Epithelial cell of esophagus (primary cell): ENCODE measurements at regions not wholly inside any gene's neighbourhood (a gene's known extent, or its start where the extent isn't known, plus 50 kb on each side); places are given as distances from the start of the nearest gene placed in this dataset.
A peak's percentile ranks its signal among the peaks of the same experiment; 100 is the strongest.

Experiments used
- DNase-seq: peaks from one replicate; pipeline ENCODE4 v3.0.0; 2010; ENCODE audit warnings: low read depth
- H3K4me3 ChIP-seq: 2 replicates; pipeline ENCODE4 v1.5.1; 2011; ENCODE audit warnings: mild to moderate bottlenecking, low read length, control low read depth
- TF ChIP-seq, protein P1 (sequence below): IDR thresholded peaks from 2 replicates; pipeline ENCODE4 v1.5.1; 2011; ENCODE audit warnings: low read depth, mild to moderate bottlenecking, low read length, control low read depth, inconsistent platforms; ENCODE audit not compliant: insufficient read depth; ENCODE audit errors: missing control alignments

DNA sequence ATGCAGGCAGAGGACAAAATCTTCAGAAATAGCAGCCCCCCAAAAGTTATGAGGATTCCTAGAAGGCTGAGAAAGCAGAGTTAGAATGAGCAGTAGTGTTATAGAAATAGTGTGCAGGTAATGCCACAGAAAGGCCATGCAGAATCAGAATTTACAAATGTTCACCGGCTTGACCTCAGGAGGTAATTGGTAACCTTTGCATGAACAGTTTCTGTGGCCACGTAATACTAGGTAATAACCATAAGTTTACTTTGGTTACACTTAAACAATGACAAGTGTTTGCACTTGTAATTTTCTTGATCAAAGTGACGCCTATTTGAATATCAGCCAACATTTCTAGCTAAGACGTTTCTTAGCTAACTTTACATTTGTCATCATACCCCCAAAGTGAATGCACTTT is 393.6 kb downstream of the GPAT3 start:
- peak; percentile 7 for DNase-seq
- H3K4me3 ChIP-seq: no peak overlapping the region
- TF ChIP-seq, protein P1, sequence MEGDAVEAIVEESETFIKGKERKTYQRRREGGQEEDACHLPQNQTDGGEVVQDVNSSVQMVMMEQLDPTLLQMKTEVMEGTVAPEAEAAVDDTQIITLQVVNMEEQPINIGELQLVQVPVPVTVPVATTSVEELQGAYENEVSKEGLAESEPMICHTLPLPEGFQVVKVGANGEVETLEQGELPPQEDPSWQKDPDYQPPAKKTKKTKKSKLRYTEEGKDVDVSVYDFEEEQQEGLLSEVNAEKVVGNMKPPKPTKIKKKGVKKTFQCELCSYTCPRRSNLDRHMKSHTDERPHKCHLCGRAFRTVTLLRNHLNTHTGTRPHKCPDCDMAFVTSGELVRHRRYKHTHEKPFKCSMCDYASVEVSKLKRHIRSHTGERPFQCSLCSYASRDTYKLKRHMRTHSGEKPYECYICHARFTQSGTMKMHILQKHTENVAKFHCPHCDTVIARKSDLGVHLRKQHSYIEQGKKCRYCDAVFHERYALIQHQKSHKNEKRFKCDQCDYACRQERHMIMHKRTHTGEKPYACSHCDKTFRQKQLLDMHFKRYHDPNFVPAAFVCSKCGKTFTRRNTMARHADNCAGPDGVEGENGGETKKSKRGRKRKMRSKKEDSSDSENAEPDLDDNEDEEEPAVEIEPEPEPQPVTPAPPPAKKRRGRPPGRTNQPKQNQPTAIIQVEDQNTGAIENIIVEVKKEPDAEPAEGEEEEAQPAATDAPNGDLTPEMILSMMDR: no peak

- TF ChIP-seq, protein P1: no peak
- no peak overlapping the region for H3K4me3 ChIP-seq
- DNase-seq: no peak
These were observed 391.0 kb downstream of the GPAT3 start for GRCh38 chr4:83926950-83927349.

DNA sequence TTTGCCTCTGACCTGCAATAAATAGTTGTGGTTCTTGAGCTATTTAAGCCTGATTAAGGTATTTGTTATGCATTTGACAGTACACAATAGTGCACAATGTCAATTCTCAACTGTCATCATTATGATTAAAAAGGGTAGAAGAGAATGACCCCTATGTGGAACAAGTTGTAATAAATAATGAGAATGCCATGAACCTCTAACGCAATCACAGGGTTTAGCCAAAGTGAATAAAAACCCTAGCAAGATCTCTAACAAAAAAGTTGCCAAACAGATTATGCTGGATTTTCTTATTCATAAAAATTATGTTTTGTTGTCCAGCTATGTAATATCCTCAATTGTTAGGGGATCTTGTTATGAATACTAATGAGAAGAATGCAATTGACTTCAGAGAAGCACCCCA is 387.4 kb downstream of the GPAT3 start:
- H3K4me3 ChIP-seq: no peak overlapping the region
- TF ChIP-seq, protein P1: no peak
- no peak for DNase-seq

DNA sequence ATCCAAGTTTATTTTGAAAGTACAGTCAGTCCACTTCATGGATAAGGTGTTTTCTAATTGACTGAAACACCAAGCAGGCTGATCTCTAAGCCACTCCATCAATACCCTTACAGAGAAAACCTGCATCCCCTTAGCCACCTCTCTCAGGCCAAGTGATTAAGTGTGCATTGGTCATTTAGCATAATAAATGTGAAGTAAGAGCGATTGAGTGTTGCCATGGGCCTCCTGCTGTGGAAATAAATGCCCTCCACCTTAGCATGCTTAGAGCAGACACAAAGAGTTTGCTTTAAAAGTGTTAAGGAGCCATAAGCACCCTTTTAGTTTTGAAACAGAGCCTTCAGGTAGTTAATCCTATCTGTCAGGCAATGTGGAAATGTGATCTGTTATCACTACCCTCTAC is 386.5 kb downstream of the GPAT3 start:
- TF ChIP-seq, protein P1: no peak
- no peak overlapping the region for H3K4me3 ChIP-seq
- DNase-seq: no peak

DNA sequence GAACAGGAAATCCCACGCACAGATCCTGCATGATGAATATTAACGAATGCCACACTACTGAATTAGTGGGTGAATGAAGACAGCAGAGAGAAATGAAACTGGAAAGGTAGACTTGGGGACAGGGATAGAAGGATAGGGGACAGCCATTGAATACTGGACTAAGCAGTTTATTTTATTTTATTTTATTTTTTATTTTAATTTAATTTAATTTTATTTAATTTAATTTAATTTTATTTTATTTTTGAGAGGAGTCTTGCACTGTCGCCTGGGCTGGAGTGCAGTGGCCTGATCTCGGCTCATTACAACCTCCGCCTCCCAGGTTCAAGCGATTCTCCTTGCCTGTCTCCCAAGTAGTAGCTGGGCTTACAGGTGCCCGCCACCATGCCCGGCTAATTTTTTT is 385.2 kb downstream of the GPAT3 start:
- H3K4me3 ChIP-seq: no peak overlapping the region
- DNase-seq: no peak
- TF ChIP-seq, protein P1: no peak

GRCh38 chr4:83920375-83920774 is 384.5 kb downstream of the GPAT3 start:
- H3K4me3 ChIP-seq: no peak overlapping the region
- TF ChIP-seq, protein P1: no peak
- DNase-seq: no peak

DNA sequence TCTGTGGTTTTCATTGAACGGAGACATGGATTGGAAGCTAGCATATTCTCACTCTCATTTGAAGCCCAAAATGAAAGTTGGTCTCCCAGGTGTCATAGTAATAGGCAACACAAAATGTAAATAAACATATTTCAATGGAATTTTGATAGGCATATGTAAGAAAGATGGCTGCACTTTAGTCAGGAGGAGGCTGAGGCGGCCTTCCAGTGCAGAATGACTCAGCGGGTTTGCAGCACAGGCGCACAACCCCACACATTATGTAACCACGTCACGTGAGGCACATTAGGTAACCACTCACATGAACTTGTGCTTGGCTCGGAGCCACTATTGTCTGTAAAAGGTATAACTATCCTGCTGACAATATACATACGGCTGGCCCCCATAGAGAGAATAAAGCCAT is 381.7 kb downstream of the GPAT3 start:
- H3K4me3 ChIP-seq: no peak overlapping the region
- TF ChIP-seq, protein P1: no peak

More for the DNA sequence above, 381.7 kb downstream of the GPAT3 start:
- DNase-seq: peak; percentile 44
